ENCODE measurements at regions not wholly inside any gene's neighbourhood (a gene's known extent, or its start where the extent isn't known, plus 50 kb on each side); places are given as distances from the start of the nearest gene placed in this dataset.

DNA sequence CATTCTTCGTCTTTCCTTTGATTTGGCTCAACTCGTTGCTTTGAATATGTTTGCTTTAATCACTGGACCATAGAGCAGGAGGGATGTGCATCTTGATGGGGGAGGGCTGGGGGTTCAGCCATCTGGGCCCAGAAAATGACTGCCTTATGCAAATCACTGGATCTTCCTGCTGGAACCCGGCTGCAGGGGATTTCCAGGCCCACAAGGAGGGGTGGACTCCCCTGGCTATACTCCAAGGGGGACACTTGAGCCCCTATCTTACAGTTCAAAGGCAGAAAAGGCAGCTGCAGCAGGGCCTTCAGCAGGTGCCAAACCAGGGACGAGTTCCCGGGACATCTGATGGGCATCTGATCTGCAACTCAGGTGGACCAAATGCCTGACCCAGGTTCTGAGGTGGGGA, 122.5 kb downstream of the DICER1 start:
- FAIRE-seq, result no peak
- DNase-seq (ENCODE audit: low spot score in 2 of 2), result no peak

DNA sequence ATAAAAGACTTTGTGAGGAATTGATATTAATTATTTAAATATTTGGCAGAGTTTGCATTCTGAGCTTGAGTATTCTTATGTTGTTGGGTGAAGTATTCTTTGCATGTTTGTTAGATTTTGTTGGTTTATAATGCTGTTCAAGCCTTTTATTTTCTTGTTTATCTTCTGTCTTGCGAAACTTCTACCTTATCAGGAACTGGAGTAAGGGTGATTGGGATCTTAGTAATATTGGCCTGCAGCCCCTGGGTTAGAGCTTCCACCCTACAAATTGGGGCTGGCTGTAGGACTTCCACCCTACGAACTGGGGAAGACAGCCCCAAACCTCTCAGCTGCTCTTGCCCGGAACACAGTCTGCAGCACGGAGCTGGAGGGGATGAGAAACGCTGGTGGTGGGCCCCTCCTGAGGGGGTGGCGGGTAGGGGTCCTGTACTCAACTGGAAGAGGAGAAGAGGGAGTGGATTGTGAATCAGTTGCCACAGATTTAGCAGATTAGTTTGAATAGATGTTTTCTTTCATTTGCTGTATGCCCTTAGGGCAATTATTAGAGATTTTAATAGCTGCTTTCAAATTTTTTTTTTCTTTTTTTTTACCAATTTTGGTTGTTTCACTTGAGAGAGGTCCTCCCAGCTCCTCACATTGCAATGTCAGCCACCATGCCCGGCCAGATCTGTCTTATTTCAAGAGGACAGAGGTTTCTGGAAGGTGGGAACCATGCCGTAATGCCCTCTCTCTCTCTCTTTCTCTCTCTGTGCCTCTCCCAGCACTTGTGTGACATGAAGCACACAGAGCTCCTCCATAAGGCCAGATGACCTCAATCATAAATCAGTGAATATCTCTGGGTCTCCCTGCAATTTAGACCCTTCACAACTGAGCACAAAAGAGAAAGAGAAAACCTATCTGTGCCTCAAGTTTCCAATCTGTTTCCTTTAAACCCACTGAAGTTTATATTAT, 123.4 kb downstream of the DICER1 start:
- DNase-seq (ENCODE audit: low spot score in 2 of 2) (no peak), FAIRE-seq (no peak)

DNA sequence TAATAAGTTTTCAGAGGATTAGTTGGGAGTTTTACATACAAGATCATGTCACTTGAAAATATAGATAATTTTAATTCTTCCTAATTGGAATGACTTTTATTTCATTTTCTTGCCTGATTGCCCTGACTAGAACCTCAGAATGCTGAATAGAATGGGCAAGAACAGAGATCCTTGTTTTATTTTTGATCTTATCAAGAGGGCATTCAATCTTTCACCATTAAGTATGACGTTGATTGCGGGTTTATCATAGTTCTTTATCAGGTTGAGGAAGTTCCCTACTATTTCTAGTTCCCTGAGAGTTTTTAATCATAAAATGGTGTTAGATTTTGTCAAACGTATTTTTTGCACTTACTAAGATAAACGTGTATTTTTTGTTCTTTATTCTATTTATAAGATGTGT, 124.3 kb downstream of the DICER1 start:
- FAIRE-seq (no peak), DNase-seq (ENCODE audit: low spot score in 2 of 2) (no peak)

DNA sequence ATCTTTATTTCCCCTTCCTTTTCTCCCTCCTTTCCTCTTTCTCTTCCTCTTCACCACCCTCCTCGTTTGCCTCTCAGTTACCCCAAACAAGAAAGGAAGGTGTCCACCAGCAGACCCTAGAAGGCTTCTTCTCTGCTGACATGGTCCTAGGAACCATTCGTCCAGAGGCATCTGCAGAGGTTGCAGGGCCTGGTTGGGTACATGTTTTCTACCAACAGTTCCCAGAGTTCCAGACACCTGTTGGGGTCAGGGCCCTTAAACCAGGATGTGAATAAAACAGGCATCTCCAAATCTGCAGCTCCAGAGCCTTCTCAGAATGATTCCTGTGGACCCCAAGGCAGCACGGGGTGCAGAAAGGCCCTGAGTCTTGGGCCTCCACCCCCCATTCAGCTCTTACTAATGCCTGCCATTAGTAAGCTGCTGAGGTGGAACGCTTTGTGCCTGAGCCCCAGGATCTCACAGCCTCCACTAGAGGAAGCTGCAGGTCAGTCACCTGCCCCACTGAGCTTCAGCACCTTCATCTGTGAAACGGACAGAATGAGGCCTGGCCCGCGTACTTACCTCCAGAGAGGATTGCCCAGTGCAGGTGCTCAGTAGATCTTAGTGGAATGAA, 130.4 kb downstream of the DICER1 start:
- DNase-seq (ENCODE audit: low spot score in 2 of 2), result no peak

DNA sequence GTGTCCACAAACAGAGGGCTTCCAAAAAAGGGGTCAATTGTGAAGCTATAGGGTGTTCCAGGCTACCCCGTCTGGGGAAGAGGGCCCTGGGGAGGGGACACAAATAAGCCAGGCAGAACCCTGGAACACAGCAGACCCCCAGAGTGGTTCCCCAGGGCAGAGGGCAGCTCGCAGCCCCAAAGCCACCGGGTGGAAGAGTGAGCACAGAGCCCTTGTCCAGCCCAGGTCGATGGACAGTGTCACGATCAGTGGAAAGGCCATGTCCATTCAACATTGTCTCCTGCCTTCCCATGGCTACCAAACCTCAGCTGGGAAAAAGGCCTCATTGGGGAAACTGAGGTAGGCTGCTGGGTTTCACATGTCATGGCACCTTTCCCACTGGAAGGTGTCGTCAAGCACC, 131.4 kb downstream of the DICER1 start:
- DNase-seq (ENCODE audit: low spot score in 2 of 2) (no peak), FAIRE-seq (no peak)

More for the DNA sequence above, 130.4 kb downstream of the DICER1 start:
- FAIRE-seq, result no peak

DNA sequence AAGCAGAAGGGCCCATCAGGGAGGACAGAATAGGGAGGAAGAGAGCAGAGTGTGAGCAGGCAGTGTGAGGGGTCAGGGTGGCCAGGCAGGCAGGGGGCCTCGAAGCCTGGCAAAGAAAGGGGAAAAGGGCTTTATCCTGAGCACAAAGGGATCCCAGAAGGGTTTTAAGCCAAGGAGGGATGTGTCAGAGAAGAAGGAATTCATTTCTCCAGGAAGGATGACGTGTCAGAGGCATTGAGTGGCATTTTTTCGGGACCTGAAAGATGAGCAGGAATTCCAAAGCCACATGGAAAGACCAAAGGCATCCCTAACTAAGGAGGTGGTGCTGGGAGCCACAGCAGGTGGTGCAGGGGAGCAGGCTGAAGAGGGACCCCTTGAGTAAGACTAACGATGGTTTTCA, 132.1 kb downstream of the DICER1 start:
- DNase-seq (ENCODE audit: low spot score in 2 of 2) (no peak), FAIRE-seq (no peak)

DNA sequence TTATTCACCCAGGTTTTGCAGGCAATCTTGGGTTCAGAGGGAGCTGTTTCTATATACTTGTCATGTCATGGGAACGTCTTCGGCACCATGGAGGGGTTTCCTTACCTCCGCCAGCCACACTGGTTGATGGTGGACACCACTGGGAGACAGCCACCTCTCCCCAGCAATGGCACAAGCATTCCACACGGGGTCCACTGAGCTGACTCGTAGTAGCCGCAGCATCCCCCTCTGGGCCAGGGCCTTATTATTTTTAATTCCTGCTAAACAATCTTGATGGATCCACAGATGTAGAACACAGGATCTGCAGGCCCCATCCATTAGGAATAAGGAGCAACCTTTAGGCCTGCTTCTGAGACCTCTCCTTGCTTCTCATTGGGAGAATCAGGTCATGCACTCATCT, 132.9 kb downstream of the DICER1 start:
- DNase-seq (ENCODE audit: low spot score in 2 of 2) (no peak), FAIRE-seq (no peak)

DNA sequence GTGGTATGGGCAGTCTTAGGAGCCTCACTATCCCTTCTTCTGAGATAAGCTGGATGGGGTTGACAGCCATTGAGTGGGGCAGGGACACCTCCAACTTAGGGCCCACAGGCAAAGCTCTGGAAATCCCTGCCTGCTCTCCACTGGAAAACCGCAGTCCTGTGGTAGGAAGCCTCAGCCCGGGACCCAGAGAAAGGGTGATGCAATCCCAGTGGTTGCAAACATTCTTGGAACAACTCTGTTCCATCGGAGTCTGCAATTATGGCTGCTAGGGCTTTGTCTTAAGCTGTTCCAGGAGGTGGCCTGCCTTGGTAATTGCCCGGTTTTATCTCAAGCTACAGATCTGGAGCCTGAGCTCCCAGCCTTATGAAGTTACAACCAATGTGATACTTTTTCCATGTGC, 133.4 kb downstream of the DICER1 start:
- no peak for FAIRE-seq

DNA sequence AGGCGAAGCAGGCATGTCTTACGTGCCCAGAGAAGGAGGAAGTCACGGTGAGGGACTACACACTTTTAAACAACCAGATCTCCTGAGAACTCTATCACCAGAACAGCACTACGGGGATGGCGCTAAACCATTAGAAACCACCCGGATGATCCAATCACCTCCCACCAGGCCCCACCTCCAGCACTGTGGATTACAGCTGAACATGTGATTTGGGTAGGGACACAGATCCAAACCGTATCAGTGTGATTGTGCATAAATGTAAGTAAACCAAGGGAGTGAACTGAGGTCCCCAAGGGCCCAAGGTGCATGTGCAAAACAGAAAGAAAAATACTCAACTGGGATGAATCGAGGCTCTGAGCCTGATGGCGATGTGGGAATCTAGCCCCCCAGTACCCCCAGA, 134.2 kb downstream of the DICER1 start:
- DNase-seq (ENCODE audit: low spot score in 2 of 2) (no peak), FAIRE-seq (no peak)

More for the DNA sequence above, 133.4 kb downstream of the DICER1 start:
- DNase-seq (ENCODE audit: low spot score in 2 of 2), result no peak

DNA sequence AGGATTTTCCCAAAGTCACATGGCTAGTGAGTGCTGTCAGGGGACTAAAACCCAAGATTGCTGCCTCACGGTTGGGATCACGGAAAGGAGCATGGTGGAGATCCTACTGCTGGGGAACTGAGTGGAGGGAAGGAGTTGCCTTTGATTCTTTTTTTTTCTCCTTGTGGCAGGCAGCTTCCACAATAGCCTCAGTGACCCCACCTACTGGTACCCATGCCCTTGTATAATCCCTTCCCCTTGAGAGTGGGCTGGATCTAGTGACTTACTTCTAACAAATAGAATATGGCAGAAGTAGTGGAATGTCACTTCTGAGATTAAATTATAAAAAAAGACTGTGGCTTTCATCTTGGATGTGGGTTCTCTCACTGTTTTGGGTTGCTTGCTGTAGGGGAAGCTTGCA, 135.7 kb downstream of the DICER1 start:
- FAIRE-seq (no peak), DNase-seq (ENCODE audit: low spot score in 2 of 2) (no peak)

DNA sequence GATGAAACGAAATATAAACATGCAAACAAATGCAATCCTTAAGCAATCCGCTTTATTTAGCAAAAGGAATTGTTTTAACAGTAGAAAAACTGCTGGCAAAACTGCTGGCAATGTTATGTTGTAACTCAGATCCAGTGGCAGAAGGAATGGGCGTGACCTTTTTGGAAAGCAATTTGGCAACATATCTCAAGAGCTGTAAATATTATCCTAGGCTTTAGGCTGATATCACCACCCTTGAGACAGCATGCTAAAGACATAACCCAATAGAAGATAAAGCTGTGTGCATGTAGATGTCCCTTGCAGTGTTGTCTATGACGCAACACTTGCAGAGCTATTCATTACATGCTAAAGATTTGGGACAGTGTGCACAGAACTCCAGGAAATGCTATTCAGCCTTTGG, 138.5 kb downstream of the DICER1 start:
- FAIRE-seq, result no peak

DNA sequence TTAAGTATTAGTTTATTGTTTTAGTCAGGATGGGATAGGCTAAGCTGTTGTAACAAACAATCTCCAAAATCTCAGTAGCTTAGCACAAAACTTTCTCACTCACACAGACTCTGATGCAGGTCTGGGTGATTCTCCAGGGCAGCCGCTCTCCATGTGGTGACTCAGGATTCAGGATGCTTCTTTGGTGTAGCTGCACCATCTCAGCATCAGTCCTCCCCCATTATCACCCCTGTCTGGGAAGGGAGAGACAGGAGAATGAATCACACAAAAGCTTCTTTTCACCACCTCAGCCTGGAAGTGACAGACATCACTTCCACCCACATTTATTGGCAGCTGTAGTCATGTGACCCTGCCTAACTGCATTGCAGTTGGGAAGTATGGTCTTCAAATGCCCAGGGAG, 142.3 kb downstream of the DICER1 start:
- no peak for FAIRE-seq
- no peak for DNase-seq (ENCODE audit: low spot score in 2 of 2)

More for the DNA sequence above, 138.5 kb downstream of the DICER1 start:
- no peak for DNase-seq (ENCODE audit: low spot score in 2 of 2)

DNA sequence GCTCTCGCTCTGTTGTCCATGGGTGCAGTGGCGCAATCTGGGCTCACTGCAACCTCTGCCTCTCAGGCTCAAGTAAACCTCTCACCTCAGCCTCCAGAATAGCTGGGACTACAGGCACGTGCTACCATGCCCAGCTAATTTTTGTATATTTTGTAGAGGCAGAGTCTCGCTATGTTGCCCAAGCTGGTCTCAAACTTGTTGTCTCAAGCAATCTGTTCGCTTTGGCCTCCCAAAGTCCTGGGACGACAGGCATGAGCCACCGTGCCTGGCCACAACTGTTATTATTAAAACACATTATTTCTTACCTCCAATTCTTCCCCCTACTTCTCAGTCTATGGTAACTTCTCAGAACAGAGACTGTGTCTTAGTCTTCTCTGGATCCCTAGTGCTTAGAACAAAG, 143.3 kb downstream of the DICER1 start:
- DNase-seq (ENCODE audit: low spot score in 2 of 2) (no peak), FAIRE-seq (no peak)

DNA sequence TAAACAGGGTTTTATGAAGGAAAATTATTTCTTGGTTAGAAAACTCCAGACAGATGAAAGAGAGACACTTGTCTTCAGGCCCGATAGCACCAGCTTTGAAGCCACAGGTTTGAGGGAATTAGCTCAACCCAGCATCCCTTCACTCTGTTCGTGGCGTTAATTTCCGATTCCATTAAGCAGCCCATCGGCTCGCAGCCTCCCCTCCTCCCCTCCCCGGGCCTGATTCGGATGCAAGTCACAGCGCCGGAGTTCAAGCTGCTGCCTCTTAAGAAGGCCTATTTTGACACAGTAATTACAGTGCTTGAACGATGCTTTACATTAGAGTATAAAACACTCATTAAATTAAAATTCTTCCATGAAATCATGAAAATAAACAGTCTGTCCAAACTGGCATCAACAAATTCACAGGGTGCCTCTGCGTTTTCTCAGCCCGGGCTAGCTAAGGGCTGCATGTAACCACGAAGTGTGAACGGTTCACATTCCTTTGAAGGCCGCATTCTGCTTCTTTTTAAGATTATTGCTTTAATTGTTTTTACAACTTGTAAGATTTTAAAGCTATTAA, 145.8 kb downstream of the DICER1 start:
- DNase-seq (ENCODE audit: low spot score in 2 of 2), result no peak
- FAIRE-seq, result no peak

DNA sequence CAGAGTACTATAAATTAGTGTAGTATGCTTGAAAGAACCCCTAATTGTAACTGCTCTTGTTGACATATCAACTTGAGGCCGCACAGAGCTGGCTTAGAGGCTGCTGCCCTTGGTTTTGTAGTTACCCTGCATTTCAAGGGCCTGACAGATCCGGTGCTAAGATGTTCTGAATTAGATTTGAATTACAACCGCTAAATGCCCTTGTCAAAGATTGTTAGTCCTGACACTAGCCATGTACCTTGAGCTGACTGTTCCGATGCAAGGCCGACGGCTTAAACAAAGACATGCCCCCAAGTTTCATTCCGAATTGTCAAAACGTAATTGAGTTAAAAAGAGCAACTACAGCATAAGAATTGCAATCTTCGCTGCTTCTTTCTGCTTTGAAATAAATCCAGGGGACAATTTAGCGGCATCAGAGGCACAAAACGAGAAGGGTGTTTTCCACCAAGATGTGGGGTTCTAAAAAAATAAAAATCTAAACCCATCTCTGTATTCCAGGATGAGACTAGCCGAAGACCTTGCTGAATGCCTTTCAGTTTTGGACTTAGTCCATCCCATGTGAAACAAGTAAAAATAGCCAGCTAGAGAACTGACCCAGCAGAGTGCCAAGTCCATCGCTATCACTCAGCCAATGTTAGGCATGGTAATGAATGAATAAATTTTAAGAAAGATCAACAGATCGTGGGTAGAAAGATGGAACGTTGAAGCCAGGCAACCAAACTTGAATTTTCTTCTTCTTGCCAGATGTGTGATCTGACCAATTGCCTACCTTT, 148.7 kb downstream of the DICER1 start:
- DNase-seq (ENCODE audit: low spot score in 2 of 2) (no peak), FAIRE-seq (no peak)

DNA sequence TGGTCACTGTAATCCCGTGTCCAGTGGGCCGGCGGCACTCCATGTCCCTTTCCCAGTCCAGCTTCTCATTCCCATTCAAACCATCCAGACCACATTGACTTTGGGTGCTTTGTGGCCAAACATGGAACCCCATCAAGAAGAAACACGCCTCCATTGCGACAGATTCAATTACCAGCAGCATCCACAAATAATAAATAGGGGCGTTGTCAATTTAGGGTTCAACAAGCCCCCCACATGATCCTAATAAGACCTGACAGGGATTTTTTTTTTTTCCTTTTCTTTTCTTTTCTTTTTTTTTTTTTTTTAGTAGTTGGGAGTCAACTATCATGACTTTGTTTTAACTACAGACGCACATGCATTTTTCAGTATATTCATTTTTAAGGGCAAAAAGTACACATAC, 149.4 kb downstream of the DICER1 start:
- FAIRE-seq, result no peak
- no peak for DNase-seq (ENCODE audit: low spot score in 2 of 2)

DNA sequence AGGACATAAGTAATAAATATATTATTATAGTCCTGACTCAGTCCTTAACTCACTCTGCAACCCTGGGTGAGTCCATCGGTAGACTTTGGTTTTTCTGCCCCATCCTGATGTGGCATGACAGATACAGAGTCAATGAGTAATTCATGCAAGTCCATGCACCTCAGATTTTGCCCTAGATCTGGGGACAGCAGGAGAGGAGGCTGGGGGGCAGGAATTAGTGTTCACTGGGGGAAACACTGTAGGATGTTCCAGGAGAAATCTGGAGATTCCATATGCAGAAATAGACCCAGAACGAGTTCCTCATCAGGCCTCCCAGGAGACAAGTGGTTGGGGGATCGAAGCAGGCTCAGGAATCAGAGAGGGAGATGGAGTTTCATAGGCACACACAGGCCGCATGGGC, 150.8 kb downstream of the DICER1 start:
- DNase-seq (ENCODE audit: low spot score in 2 of 2), result no peak
- FAIRE-seq, result no peak

DNA sequence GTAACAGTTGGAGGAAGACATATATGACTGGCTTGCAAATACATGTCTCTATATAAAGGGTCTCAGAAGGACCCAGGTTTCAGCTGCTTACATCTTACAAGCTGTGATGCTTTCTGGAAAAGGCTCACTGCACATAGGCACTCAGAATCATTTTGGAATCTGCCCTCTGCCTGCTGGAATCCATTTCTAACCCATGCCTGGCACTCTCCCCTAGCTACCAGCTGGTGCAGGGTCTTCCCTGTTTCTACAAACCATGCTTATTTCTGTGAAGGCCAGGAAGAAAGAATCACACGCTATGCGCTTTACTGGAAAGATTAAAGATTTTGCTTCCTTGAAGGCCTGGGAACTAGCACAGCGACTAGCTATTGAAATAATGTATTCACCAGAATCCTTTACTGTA, 151.3 kb downstream of the DICER1 start:
- DNase-seq (ENCODE audit: low spot score in 2 of 2) (no peak), FAIRE-seq (no peak)

DNA sequence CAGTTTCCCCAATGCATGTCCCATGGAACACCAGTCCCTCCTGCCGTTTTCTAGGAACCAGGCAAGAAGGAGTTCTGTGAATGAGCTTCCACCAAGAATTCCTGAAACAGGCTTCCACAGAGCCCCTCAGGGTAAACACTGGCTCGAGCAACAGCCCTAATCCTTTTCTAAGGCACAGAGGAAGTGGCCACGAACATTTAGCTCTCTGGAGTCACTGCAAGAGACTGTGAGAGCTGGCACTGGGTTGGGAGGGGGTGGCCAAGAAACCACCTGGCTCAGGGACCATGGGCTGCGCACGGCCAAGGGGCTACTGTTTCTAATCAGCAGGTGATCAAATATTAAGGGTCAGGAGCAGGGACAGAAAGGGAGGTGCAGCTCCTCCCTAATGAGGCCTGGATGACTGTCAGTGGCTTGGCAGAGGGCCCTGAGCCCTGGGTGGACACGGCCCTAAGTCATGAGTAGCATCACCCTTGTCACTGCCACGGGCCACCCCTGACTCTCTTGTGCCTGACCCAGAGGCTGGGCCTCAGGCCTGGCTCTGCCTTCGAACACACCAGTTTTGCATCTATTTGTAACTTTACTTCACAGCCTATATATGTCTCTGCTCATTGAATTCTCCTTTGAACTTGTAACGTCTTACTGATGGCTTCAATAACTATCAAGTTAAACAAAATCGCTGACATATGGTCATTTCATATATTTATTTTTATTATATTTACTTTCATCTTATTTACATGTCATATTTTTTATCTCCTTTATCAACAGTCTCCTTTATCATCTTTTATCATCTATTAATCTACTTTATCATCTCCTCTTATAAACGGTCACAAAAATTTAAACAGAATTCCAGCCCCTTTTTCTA, 154.0 kb downstream of the DICER1 start:
- no peak for FAIRE-seq
- DNase-seq (ENCODE audit: low spot score in 2 of 2), result no peak

DNA sequence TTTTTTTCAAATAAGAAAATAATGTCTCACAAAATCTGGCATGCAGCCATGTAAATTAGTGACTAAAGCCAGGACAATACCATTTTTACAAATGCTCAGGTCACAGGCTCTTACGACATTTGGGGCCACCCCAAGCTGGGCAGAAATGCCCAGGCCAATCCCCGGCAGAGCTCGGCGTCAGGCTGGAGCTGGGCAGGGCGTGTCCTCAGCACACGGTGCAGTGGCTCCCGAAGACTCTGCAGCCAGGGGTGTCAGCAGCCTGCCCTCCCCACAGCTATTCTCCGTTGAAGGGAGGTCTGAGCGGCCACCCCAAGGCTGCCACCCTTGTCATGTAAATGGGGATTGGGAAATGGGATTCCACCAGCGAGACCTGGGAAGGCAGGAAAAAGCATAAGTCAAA, 158.6 kb downstream of the DICER1 start:
- no peak for DNase-seq (ENCODE audit: low spot score in 2 of 2)
- FAIRE-seq, result no peak

Data from frontal cortex (tissue), 3 donors.